Kidney epithelial cell (primary cell): ENCODE measurements at regions not wholly inside any gene's neighbourhood (a gene's known extent, or its start where the extent isn't known, plus 50 kb on each side); places are given as distances from the start of the nearest gene placed in this dataset.

Experiments used
- DNase-seq: peaks from one replicate; pipeline ENCODE4 v3.0.0-alpha.2; 2010; ENCODE audit warnings: low read depth
- H3K27me3 ChIP-seq: 2 replicates; pipeline ENCODE4 v1.6.0; 2011; ENCODE audit warnings: low read length; ENCODE audit not compliant: control insufficient read depth, insufficient read depth
- H3K36me3 ChIP-seq: 2 replicates; pipeline ENCODE4 v1.5.1; 2011; ENCODE audit warnings: low read length; ENCODE audit not compliant: control insufficient read depth, insufficient read depth
- H3K4me3 ChIP-seq: 2 replicates; pipeline ENCODE4 v1.5.1; 2011; ENCODE audit warnings: low read depth, mild to moderate bottlenecking, control low read depth, low read length
- TF ChIP-seq, protein P1 (sequence below): IDR thresholded peaks from 2 replicates; pipeline ENCODE4 v1.5.1; 2011; ENCODE audit warnings: mild to moderate bottlenecking, moderate library complexity, low read length, control low read depth, inconsistent platforms; ENCODE audit not compliant: insufficient read depth, poor library complexity, severe bottlenecking

- H3K36me3 ChIP-seq = no peaks in the 10 kb centered on the region
- TF ChIP-seq, protein P1, sequence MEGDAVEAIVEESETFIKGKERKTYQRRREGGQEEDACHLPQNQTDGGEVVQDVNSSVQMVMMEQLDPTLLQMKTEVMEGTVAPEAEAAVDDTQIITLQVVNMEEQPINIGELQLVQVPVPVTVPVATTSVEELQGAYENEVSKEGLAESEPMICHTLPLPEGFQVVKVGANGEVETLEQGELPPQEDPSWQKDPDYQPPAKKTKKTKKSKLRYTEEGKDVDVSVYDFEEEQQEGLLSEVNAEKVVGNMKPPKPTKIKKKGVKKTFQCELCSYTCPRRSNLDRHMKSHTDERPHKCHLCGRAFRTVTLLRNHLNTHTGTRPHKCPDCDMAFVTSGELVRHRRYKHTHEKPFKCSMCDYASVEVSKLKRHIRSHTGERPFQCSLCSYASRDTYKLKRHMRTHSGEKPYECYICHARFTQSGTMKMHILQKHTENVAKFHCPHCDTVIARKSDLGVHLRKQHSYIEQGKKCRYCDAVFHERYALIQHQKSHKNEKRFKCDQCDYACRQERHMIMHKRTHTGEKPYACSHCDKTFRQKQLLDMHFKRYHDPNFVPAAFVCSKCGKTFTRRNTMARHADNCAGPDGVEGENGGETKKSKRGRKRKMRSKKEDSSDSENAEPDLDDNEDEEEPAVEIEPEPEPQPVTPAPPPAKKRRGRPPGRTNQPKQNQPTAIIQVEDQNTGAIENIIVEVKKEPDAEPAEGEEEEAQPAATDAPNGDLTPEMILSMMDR = no peak
- no peak overlapping the region for H3K4me3 ChIP-seq
- no peak for DNase-seq
- no peaks in the 10 kb centered on the region for H3K27me3 ChIP-seq
Measured at GRCh38 chr1:170789063-170789462, 125.1 kb downstream of the PRRX1 start.

DNA sequence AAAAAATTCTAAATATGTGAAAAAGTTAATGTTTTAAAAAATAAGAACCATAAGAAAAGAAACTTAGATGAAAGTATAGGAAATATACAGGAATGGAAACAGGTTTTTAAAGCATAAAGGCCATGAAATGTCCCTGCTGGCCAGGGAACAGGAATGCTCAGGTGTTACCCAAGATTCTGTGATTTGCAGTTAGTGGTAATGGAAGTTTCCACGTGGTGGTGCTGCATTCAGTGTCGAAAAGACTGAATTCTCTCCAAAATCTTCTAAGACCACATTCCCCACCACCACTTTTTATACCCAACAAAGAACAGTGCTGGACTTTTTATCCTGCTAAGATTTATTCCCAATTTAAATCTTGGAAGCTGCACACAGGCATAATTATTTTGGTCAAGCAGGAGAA, 126.2 kb downstream of the PRRX1 start:
- TF ChIP-seq, protein P1 = no peak
- no peaks in the 10 kb centered on the region for H3K36me3 ChIP-seq
- no peak for DNase-seq
- no peak overlapping the region for H3K4me3 ChIP-seq
- no peaks in the 10 kb centered on the region for H3K27me3 ChIP-seq

- H3K4me3 ChIP-seq = no peak overlapping the region
- DNase-seq = no peak
- H3K27me3 ChIP-seq = no peaks in the 10 kb centered on the region
- TF ChIP-seq, protein P1 = no peak
- no peaks in the 10 kb centered on the region for H3K36me3 ChIP-seq
Measured at GRCh38 chr1:170790651-170791071, 126.7 kb downstream of the PRRX1 start.

DNA sequence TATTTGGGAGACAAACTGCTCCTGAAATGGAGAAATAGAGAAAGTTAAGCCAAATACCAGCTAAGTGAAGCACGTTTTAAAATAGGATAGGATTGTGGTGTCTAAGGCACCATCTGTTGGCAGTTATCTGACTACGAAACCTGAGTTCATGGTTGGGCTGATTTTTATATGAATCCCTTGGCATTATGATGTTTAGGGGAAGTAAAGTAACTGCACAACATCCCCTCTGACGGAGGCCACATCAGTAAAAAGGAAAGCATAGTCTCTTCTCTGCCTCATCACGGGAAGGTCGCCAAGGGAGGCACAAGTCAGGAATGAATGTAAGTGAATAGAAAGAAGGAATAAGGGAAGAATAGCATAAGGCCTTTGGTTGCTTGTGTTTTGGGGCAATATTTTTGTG, 128.0 kb downstream of the PRRX1 start:
- H3K4me3 ChIP-seq = no peak overlapping the region
- TF ChIP-seq, protein P1 = no peak
- H3K27me3 ChIP-seq = no peaks in the 10 kb centered on the region
- no peak for DNase-seq
- no peaks in the 10 kb centered on the region for H3K36me3 ChIP-seq

GRCh38 chr1:170800265-170800664, 135.1 kb upstream of the MROH9 start:
- TF ChIP-seq, protein P1 = no peak

GRCh38 chr1:170800812-170801211, 134.5 kb upstream of the MROH9 start:
- TF ChIP-seq, protein P1 = no peak
- Histone ChIP-seq H3K36me3 (no peaks in the 10 kb centered on the region), H3K4me3 (no peak overlapping the region), H3K27me3 (no peaks in the 10 kb centered on the region)
- no peak for DNase-seq

More at GRCh38 chr1:170800265-170800664, 135.1 kb upstream of the MROH9 start:
- Histone ChIP-seq H3K4me3 (no peak overlapping the region), H3K36me3 (no peaks in the 10 kb centered on the region), H3K27me3 (no peaks in the 10 kb centered on the region)
- DNase-seq = no peak
